CD4-positive, alpha-beta T cell treated with Interleukin-10 for 1 hour (primary cell): ENCODE measurements at regions not wholly inside any gene's neighbourhood (a gene's known extent, or its start where the extent isn't known, plus 50 kb on each side); places are given as distances from the start of the nearest gene placed in this dataset.
"Not testable (repeated sequence)": the region's sequence is repeated elsewhere in the genome, so short reads cannot be mapped to it uniquely, and the experiment has no call there.

ENCODE experiments used
- DNase-seq: peaks from one replicate; pipeline ENCODE4 v3.0.0-alpha.2; 2020

- no peak for DNase-seq
Measured at GRCh38 chr4:60579335-60579734, 620.8 kb upstream of the ADGRL3 start.

DNA sequence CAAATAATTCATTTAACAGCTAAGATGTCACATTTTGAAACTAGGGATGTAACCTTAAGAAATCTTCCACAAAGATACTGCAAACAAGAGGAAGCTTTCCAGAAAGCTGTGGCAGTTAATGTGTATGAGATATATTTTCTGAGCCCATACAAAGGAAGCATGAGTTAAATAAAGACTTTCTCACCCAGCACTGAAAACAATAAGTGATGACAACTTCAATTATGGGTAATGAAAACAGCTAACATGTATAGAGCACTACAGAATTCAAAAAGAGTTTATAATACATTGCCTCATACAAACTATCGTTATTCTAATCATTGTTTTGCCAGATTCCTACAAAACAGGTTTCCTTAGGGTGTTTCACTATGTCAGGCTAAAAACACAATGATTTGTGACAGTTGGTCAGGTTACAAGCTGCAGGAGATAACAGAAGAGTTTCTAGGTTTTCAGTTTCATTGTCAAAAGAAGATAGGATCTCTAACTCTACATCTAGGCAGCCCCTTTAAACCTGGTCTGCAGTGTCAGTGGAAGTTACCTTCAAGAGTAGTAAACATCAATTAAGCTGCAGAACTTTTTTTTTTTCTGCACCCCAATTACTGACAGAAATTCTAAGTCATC, 618.1 kb upstream of the ADGRL3 start:
- no peak for DNase-seq

- no peak for DNase-seq
Measured at GRCh38 chr4:60588556-60588955, 611.6 kb upstream of the ADGRL3 start.

DNA sequence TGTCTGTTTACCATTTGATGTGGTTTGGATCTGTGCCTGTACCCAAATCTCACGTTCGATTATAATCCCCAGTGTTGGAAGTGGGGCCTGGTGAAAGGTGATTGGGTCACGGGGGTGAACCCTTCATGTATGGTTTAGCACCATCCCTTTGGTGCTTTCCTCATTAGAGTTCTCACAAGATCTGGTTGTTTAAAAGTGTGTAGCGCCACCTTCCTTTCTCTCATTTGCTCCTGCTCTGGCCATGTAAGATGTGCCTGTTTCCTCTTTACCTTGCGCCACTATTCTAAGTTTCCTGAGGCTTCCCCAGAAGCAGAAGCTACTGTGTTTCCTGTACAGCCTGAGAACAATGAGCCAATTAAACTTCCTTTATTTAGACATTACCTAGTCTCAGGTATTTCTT, 610.7 kb upstream of the ADGRL3 start:
- DNase-seq: no peak

- no peak for DNase-seq
Measured at GRCh38 chr4:60590116-60590515, 610.0 kb upstream of the ADGRL3 start.

- no peak for DNase-seq
Measured at GRCh38 chr4:60605646-60606354, 594.3 kb upstream of the ADGRL3 start.

DNA sequence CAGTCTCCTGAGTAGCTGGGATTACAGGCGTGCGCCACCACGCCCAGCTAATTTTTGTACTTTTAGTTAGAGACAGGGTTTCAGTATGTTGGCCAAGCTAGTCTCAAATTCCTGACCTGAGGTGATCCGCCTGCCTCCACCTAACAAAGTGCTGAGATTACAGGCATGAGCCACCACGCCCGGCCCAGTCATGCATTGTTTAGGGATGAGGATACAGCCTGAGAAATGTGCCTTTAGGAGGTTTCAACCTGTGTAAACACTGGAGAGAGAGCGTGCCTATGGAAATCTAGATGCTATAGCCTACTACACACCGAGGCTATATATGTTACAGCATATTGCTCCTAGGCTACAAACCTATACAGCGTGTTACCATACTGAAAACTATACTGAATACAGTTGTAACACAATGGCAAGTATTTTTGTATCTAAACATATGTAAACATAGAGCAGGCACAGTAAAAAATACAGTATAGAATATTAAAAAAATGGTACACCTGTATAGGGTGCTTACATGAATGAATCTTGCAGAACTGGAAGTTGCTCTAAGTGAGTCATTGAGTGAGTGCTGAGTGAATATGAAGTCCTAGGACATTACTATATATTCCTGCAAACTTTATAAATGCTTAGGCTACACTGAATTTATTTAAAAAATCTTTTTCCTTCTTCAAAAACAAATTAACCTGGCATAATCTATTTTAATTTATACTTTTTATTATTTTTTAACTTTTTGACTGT, 588.2 kb upstream of the ADGRL3 start:
- no peak for DNase-seq

- DNase-seq: no peak
Measured at GRCh38 chr4:60617731-60618130, 582.4 kb upstream of the ADGRL3 start.

DNA sequence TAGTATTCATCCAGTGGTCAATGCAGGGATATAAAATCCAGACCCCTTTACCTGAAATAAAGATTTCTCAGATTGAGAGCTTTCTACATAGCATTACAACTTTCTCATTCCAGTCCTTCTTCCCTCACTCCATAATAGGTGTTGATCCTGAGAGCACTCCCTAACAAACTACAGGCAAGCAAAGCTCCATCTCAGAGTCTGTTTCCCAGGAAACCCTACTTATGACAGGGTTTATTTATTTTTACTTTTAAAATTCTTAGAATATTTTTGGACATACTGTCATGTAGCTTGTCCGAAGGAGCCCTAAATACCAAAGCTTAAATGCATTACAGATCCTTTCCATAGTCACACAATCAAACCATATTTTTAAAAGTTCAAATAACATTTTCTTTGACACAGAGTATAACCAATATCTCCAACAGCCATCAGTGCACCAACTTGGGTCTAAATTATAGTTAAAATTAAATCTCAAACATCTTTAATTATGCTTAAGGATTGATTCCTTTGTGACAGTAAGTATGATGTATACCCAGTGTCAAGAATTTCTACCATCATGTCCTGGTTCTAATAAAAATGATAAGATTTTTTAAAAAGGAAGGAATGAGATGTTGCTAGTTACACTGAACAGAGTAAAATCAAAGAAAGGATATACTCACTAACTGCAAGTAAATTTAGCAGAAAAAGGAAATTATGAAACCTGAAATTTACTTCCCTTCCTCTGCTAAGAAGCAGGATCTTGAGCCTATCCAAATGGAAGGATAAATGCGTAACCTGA, 580.4 kb upstream of the ADGRL3 start:
- no peak for DNase-seq

- DNase-seq: no peak
Measured at GRCh38 chr4:60637976-60638375, 562.1 kb upstream of the ADGRL3 start.

- DNase-seq: no peak
Measured at GRCh38 chr4:60648774-60649173, 551.4 kb upstream of the ADGRL3 start.

DNA sequence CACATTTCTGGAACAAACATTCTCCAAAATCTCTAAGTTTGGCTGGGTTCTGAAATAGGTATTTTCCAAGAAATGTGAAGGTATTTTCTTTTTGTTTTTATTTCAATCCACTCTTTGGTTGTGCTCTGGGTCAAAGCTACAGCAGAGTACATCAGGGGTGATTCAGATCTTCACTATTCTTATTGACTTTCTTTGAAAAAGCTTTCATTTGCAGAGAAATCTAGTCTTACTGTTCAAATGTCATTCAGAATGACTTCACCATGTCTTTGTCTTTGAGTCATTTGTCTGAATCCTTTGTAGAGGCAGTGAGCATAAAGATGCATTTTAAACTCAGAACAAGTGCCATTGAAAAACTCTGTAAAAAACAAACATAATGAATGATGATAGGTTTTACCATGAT, 547.2 kb upstream of the ADGRL3 start:
- DNase-seq: no peak

GRCh38 chr4:60655356-60655755, 544.8 kb upstream of the ADGRL3 start:
- DNase-seq: no peak

DNA sequence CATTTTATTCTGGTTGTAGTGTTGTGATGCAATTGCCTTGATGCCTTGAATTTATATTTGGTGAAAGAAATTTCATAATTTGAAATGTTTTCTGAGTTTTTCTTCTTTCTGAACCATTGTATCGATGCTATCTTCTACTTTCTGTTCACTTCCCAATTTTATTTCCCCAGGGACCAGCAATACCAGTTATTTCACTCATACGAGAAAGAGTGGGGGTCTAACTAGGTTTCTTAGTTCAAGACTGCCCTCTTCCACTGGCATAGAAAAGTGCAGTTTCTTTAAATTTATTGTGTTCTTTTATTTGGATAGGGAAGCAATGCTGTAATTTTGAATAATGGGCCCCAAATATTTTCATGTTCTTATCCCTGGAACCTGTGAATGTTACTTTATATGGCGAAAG, 544.0 kb upstream of the ADGRL3 start:
- DNase-seq: no peak

GRCh38 chr4:60657041-60657440, 543.1 kb upstream of the ADGRL3 start:
- DNase-seq: no peak

GRCh38 chr4:60657807-60658206, 542.3 kb upstream of the ADGRL3 start:
- no peak for DNase-seq

GRCh38 chr4:60663769-60664168, 536.4 kb upstream of the ADGRL3 start:
- DNase-seq: no peak

- no peak for DNase-seq
Measured at GRCh38 chr4:60682901-60683300, 517.2 kb upstream of the ADGRL3 start.

DNA sequence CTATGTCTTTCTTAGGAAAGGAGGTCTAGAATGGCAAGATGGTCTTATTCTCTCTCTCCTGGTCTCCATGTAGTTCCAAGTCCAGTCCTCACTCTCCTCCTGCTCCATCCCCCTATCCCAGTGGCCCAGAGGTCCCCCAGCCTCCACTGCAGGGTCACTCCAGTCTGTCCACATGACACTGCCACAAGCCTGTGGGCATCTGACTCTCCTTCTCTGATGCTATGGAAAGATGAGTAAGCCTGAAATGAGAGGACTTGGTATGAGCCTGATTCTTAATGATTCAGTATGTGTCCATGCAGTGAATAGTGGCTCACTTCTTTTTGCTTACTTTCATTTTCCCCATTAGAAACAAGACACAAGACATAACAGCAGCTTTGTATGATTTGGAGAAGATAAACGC, 516.8 kb upstream of the ADGRL3 start:
- no peak for DNase-seq

GRCh38 chr4:60683973-60684372, 516.2 kb upstream of the ADGRL3 start:
- DNase-seq: no peak

- DNase-seq: not testable (repeated sequence)
Measured at GRCh38 chr4:60696062-60696461, 504.1 kb upstream of the ADGRL3 start.

- no peak for DNase-seq
Measured at GRCh38 chr4:60709061-60709460, 491.1 kb upstream of the ADGRL3 start.

DNA sequence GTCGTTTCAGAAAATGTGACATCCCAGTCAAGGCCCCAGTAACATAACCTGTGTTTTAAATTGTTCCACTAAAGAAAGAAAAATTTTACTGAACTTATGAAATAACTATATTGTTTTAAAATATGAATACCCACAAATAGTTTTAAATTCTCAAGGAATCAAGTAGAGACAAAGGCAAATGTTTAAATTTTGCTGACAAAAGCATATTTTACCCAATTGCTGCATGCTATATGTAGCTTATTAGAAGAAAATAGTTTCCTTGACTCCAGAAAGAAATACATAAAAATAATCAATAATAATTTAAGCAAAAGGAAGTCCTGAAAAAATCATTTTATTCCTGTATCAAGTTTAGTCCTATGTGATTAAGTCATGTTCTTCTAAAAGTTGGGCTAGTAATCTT, 481.3 kb upstream of the ADGRL3 start:
- DNase-seq: no peak

DNA sequence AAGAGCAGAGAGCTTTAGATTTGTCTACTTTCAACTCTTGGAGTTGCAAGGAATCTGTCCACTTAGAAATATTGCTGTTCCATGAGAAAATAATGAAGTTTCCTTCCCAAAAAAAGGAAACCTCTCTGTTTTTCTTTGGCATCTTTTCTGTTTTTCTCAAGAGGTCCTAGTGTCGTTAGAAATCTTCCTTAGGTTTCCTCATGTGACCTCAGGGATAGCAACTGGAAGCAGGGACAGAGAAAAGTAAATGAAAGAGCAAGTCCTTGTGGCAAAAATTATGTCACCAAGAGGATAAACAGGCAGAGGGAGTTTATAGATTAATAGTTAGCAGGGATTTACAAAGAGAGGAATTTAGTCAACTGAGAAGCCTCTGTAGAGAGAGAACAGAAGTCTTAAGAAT, 478.4 kb upstream of the ADGRL3 start:
- DNase-seq: no peak
